DMS 273 (cell line): ENCODE measurements at regions not wholly inside any gene's neighbourhood (a gene's known extent, or its start where the extent isn't known, plus 50 kb on each side); places are given as distances from the start of the nearest gene placed in this dataset.
"Not testable (repeated sequence)": the region's sequence is repeated elsewhere in the genome, so short reads cannot be mapped to it uniquely, and the experiment has no call there.

Experiments
- DNase-seq: peaks from one replicate; lab custom pipeline; 2025; ENCODE audit not compliant: unreplicated experiment; lab: John Stamatoyannopoulos, UW

- no peak for DNase-seq
Measured at GRCh38 chr2:192407692-192408091, 213.0 kb upstream of the TMEFF2 start.

GRCh38 chr2:192398236-192398635 lies 203.5 kb upstream of the TMEFF2 start:
- no peak for DNase-seq

DNA sequence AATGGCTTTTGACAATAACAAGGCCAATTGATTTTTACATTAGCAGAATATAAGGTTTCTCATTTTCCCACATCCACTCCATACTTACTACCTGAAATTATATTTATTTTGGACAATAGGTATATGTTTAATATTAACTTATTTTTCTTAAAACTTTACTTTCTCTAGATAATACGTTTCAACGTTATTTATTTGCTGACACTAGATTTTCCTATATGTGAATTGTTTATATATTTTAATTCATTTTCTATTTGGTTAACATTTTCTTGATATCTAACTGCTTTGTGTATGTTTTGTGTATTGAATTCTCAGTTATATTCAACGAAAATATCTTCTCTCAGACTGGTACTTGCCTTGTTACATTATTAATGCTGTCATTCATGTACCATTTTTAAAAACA lies 199.9 kb upstream of the TMEFF2 start:
- no peak for DNase-seq

DNA sequence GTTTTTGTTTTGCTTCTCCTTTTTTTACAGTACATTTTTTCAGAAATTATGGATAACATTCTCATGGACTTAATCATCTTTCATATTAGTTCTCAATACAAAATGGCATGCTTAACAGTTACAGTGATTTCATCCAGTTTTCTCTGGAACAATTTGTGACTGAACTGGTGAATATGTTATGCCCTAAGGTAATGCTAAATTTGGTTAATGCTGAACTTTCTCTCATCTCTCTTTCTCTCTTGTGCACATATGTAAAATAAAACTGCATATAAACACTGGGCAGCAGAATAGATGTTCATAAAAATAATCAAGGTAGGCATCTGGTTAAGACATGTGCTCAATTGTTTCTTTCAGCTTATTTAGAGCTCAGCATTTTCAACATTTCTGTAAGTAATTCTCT lies 196.3 kb upstream of the TMEFF2 start:
- DNase-seq, result no peak

GRCh38 chr2:192390401-192390800 lies 195.7 kb upstream of the TMEFF2 start:
- DNase-seq, result no peak

DNA sequence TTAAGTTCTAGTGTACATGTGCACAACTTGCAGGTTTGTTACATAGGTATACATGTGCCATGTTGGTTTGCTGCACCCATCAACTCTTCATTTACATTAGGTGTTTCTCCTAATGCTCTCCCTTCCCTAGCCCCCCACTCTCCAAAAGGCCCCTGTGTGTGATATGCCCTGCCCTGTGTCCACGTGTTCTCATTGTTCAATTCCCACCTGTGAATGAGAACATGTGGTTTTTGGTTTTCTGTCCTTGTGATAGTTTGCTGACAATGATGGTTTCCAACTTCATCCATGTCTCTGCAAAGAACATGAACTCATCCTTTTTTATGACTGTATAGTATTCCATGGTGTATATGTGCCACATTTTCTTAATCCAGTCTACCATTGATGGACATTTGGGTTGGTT lies 189.5 kb upstream of the TMEFF2 start:
- DNase-seq, result not testable (repeated sequence)

GRCh38 chr2:192381082-192381481 lies 186.3 kb upstream of the TMEFF2 start:
- no peak for DNase-seq

GRCh38 chr2:192379736-192380135 lies 185.0 kb upstream of the TMEFF2 start:
- DNase-seq, result no peak

- no peak for DNase-seq
Measured at GRCh38 chr2:192377173-192377572, 182.4 kb upstream of the TMEFF2 start.

- DNase-seq, result no peak
Measured at GRCh38 chr2:192373754-192374153, 179.0 kb upstream of the TMEFF2 start.

DNA sequence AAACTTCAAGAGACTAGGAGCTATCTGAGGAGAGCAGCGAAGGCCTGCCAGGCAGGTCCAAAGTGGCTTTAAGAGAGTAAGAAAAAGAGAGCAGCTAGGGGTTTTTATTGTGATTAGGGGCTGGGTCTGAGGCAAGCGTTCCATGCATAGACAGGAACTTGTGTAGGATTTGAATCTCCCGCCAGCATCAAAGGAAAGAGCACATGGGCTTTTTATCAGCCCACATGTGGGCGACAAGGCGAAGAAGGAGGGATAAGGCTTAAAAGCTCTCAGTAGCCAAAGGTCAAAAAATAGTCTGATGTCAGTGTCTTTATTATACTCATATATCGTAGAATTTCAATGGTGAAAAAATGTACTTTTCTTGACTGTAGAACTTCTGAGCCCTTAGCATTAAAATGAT lies 178.5 kb upstream of the TMEFF2 start:
- DNase-seq, result no peak

GRCh38 chr2:192369969-192370368 lies 175.2 kb upstream of the TMEFF2 start:
- DNase-seq, result no peak

DNA sequence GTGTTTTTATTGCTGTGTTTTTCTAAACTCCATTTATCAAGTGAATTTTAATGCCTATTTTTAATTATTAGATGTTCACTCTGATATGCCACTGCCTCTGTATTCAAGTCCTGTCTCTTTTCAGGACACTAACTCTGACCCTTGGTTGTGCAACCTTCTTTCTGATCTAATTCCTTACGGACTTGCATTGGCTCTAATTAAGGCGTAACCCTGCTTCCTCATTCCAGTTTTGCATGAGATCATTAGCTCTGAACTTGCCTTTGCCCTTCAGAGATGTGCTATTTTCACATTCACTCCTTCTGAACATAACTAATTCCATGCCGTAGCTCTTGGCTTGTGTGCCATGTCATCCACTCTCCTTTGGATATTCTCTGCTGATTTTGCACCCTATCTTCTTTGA lies 162.5 kb upstream of the TMEFF2 start:
- no peak for DNase-seq

DNA sequence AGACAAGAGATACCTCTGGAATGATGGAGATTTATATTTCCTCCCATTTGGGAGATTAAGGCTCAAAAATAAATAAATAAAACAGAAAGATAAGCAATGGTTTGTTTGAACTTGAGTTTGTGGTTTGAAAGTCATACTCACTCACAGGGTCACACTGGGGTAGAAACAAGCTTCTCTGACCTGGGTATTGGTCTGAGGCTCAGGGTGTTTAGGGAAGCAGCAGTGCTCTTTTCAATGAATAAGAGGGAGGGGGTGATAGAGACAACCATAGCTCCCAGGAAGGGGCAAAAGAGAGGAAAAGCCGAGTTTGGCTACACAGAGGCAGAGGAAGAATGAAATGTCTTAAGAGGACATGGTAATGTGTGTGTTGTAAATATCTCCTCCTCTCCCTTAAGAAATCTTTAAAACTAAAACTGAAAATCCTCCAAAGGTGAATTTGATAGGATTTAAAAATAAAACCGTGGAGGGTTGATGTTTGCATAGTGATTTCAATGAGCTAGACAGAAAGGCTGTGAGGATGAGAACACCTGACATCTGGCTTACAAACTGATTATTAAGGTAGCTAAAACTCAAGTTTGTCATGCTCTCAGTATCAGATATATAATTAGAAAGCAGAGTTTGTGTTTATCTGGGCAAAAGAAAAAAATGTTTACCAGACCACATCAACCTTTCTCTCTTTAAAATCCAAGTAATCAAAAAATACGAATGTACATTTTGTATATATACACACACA lies 159.9 kb upstream of the TMEFF2 start:
- no peak for DNase-seq

DNA sequence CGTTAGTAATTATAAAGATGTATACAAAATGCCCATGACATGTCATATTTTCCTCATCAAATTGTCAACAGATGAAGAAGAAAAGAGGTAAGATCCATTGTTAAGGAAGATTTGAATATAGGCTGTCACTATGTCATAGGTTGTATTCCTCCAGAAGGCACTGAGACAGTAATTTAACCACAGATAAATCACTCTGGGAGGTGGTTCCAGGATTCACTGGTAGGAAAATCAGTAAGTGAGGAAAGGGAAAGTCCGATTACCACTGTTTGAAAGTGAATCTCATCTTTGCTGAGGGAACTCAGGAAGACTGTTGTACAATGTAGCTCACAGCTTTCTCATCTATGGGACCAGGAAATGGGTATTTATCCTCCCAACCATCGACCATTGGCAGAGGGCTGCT lies 152.8 kb upstream of the TMEFF2 start:
- no peak for DNase-seq

DNA sequence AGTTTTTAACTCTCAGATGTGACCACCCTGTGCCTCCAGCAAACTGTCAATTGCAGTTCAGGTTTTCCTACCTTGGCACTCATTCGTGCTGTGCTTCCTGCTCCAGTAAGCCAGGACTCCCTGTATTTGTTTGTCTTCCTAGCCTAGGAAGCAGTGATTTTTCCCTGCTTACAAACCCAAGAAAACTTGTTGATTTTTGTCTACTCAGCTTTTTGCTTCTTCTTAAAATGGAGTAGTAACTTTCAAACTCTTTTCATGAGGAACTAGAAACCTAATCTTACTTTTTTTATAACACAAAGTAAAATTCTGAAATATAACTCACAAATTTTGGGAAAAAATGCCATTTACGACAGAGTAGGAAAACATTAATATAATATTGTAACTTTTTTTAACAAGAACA lies 150.6 kb upstream of the TMEFF2 start:
- DNase-seq, result no peak

DNA sequence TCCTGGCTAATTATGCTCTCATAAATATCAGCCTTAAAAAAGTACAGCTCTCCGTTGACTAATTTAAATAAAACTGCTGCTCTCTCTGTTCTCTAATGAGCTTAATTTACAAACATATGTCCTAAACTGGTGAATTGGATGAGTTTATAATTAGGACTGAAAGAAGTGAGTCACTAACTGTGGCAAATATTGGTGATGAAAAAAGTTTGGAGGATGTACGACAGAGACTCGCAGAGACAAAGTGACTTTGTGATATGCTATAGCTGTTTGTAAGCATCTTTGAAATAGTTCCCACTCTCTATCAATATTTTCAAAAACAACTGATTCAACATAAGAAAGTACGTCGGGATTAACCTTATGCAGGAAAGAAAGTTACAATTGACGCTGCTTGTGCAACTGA lies 138.9 kb upstream of the TMEFF2 start:
- no peak for DNase-seq

GRCh38 chr2:192328297-192328696 lies 133.6 kb upstream of the TMEFF2 start:
- no peak for DNase-seq

GRCh38 chr2:192327576-192327975 lies 132.8 kb upstream of the TMEFF2 start:
- DNase-seq, result no peak

DNA sequence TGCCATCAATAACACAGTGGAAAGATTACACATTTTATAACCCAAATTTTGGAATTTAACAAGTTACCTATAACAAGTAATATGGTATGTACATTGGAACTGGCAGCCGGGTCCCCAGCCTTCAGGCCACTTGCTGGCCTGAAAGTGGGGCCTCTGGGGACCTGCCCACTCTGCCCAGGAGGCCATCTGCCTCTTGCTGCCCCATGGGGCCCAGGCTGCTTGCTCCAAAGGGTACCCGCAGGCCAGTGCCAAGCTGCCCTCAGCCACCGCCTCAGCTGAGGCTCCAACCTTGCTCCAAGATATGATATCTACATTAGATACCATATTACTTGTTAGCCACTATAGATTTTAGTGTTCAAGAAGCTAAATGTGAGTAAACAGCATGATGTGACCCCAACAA lies 120.8 kb upstream of the TMEFF2 start:
- DNase-seq, result no peak

- no peak for DNase-seq
Measured at GRCh38 chr2:192314800-192315481, 120.2 kb upstream of the TMEFF2 start.

DNA sequence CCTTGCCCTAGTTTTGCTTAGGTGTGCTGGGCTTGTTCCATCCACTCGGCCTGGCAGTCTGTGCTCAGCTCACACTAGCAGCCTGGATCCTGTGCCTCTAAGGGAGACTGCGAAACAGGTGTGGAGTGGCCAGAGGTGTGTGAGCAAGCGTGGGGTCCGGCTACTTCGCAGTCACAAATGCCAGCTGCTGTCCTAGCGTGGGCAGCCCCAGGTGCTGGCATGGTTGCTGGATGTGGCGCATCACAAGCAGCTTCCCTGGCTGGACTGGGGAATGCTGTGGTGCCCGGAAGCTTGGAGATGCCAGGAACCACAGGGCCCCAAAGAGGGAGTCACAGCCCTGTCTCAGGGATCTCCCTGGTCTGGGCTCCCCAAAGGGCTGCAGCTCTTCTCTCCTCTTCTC lies 119.0 kb upstream of the TMEFF2 start:
- DNase-seq, result no peak
